GM18498 (cell line): ENCODE measurements at regions not wholly inside any gene's neighbourhood (a gene's known extent, or its start where the extent isn't known, plus 50 kb on each side); places are given as distances from the start of the nearest gene placed in this dataset.
A peak's percentile ranks its signal among the peaks of the same experiment; 100 is the strongest.

Experiments
- ATAC-seq: cut with Tn5 transposase; IDR thresholded peaks from one replicate; pipeline ENCODE4 v1.9.1; 2021; ENCODE audit warnings: mild to moderate bottlenecking, moderate library complexity; ENCODE audit not compliant: unreplicated experiment

DNA sequence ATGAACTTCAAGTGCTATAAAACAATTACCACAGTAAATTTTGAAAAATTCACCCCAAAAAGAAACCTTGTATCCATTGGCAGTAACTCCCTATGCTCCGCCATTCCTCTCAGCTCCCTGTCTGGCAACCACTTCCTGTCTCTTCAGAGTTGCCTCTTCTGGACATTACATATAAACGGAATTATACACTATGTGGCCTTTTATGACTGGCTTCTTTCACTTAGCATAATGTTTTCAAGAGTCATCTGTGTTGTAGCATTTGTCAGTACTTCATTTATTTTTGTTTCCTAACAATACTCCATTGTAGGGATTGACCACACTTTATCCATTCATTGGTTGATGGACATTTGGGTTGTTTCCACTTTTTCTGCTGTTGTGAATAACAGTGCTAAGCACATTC lies 50.1 kb downstream of the CEP43 start:
- no peak for ATAC-seq

DNA sequence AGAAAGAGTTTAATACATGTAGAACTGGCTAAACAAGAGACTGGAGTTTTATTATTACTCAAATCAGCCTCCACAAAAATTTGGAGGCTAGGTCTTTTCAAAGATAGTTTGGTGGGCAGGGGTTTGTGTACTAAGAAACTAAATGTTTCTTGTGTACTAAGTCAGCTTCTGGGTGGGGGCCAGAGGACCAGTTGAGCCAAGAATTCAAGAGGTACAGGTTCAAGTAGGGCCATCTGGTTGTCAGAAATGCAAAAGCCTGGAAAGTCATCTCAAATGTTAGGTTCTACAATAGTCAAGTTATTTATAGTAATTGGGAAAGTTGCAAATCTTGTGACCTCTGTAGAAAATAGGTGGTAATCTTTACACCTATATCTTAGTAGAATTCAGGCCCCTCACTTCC lies 51.7 kb downstream of the CEP43 start:
- ATAC-seq: no peak

DNA sequence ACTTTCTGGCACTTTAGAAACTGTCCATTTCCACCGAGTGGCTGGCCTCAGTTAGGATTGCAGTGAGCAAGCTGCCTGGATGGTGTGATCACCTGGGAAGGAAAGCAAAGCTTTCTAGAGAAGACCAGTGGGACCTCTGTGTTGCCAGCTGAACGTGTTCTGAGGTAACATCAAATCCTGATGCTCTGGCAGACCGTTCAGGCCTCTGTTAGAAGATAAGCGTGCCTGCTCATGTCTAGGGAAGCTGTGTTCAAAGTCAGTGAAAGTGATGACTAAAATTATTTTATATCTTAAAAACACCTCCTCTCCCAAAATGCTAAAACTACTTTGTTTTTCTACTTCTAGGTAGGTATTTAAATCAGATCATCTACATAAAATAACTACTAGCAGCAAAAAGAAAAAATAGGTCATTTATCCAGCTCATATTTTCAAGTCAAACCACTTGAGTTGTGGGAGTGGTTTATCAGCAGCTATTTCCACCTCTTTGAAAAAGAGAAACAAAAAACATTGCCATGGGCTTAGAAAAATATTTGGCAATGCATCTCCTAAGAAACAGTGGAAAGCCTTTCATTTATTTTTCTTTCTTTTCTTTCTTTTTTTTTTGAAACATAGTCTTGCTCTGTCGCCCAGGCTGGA lies 54.8 kb downstream of the CEP43 start:
- no peak for ATAC-seq

DNA sequence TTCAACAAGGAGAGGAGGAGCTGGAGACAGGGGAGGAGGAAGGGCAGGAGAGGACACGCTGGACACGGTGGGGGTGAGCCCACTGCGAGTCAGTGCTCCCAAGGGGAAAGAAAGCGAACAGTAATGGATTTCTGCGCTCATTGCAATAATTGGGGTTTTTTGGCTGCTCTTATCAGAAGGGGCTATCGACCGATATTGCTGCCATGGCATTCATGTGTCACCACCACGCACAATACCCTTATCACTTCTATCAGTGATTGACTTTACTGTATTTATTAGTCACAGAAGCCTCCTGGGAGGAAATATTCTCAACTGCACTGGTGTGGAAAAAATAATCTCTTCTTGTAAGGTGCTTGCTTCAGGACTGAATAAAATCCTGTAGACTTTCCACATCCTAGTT lies 55.8 kb downstream of the CEP43 start:
- no peak for ATAC-seq

DNA sequence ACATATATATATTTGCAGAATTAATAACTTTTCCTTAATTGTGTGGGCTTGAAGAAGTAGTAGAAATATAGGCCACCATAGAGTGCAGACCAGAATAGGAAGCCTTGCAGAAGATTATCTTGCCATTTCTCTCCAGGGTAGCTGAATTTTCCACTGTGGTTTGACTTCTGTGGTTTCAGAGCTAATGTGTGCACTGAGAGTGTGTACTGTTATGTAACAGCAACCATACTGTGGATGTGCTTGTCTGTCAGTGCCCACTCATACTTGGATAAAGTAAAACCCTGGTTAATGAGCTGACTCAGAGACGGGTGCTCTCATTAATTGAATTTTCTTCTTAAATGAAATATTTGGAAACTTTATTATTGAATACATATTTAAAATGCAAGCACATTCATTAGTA lies 57.2 kb downstream of the CEP43 start:
- peak; percentile 97 for ATAC-seq

DNA sequence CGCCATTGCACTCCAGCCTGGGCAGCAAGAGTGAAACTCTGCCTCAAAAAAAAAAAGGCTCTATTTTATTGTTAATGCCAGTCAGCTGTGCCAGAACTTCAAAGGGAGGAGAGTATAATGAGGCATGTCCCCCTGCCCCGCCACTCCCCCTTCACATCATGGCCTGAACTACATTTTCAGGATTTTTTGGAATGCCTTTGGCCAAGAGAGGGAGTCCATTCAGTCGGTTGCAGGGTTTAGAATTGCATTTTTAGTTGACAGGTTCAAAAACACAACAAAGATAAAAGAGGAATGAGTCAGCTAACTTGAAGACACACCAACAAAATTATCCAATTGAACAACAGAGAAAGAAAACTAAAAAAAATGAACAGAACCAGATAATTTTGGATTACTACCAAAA lies 59.1 kb downstream of the CEP43 start:
- ATAC-seq: no peak
